Erythroblast (primary cell): ENCODE measurements at regions not wholly inside any gene's neighbourhood (a gene's known extent, or its start where the extent isn't known, plus 50 kb on each side); places are given as distances from the start of the nearest gene placed in this dataset.

ENCODE experiments used
- GATA1 ChIP-seq: IDR thresholded peaks from 2 replicates; pipeline ENCODE4 v1.6.1; 2011; ENCODE audit warnings: low read depth, mild to moderate bottlenecking, control low read depth, low read length, moderate library complexity
- POLR2A ChIP-seq: IDR thresholded peaks from 2 replicates; pipeline ENCODE4 v1.6.1; 2011; ENCODE audit warnings: mild to moderate bottlenecking, low read length

DNA sequence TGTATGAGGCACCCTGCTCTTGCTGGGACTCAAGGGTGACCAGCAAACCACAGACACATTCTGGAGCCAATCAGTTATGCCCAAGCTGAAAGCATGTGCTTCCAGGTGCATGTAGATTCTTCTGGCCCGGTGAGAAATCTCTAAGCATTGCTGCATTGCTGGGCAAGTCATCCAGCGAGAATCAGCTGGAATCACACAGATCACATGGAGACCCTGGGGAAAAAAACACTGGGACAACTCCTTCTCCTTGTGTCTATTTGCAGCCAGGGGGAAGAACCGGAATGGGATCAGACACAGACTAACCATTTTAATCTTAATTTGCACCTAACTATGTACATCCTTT is 119.7 kb upstream of the KLF7 start:
- TF ChIP-seq POLR2A (no peak), GATA1 (no peak)
